H1 (cell line): ENCODE measurements at regions not wholly inside any gene's neighbourhood (a gene's known extent, or its start where the extent isn't known, plus 50 kb on each side); places are given as distances from the start of the nearest gene placed in this dataset.

ENCODE experiments used
- EZH2 ChIP-seq: fragments of 200-600 bp; sonication (generic); IDR thresholded peaks from 2 replicates; pipeline ENCODE4 v1.7.1; 2012; ENCODE audit warnings: low read depth, mild to moderate bottlenecking, moderate library complexity, low read length, inconsistent platforms; ENCODE audit not compliant: severe bottlenecking
- SP1 ChIP-seq: IDR thresholded peaks from 2 replicates; pipeline ENCODE4 v1.6.1; 2011; ENCODE audit warnings: low read depth, low read length
- TF ChIP-seq, protein P1 (sequence below), 3 experiments: IDR thresholded peaks; 1 replicate in 2 of 3; 2 replicates in 1 of 3; pipeline versions ENCODE4 v1.5.1 to v1.6.1; 2011; ENCODE audit warnings: low read length in 3 of 3, mild to moderate bottlenecking in 3 of 3, inconsistent platforms in 2 of 3, low read depth in 1 of 3, moderate library complexity in 1 of 3; ENCODE audit not compliant: insufficient read depth in 1 of 3; ENCODE audit errors: control extremely low read depth in 1 of 3

- no peak for TF ChIP-seq EZH2
- TF ChIP-seq SP1, result no peak
- TF ChIP-seq, protein P1, sequence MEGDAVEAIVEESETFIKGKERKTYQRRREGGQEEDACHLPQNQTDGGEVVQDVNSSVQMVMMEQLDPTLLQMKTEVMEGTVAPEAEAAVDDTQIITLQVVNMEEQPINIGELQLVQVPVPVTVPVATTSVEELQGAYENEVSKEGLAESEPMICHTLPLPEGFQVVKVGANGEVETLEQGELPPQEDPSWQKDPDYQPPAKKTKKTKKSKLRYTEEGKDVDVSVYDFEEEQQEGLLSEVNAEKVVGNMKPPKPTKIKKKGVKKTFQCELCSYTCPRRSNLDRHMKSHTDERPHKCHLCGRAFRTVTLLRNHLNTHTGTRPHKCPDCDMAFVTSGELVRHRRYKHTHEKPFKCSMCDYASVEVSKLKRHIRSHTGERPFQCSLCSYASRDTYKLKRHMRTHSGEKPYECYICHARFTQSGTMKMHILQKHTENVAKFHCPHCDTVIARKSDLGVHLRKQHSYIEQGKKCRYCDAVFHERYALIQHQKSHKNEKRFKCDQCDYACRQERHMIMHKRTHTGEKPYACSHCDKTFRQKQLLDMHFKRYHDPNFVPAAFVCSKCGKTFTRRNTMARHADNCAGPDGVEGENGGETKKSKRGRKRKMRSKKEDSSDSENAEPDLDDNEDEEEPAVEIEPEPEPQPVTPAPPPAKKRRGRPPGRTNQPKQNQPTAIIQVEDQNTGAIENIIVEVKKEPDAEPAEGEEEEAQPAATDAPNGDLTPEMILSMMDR (IDR thresholded peaks at IDR 0.05; ENCODE audit: control extremely low read depth in 1 of 3, insufficient read depth in 1 of 3, low read depth in 1 of 3, low read length in 3 of 3), result no peak
Observed at GRCh38 chr2:217017456-217018252, 157.8 kb upstream of the TNP1 start.
